Liver (tissue), 8 donors: ENCODE measurements at regions not wholly inside any gene's neighbourhood (a gene's known extent, or its start where the extent isn't known, plus 50 kb on each side); places are given as distances from the start of the nearest gene placed in this dataset.

Experiments used
- DNase-seq: peaks from one replicate; pipeline ENCODE4 v3.0.0-alpha.2; 2017; ENCODE audit warnings: low spot score
- H3K27ac ChIP-seq, 2 donors: one replicate each; pipeline ENCODE4 v1.7.0; 2013; ENCODE audit warnings: inconsistent platforms in 2 of 2, low read length in 2 of 2, control low read depth in 1 of 2, low read depth in 1 of 2, mild to moderate bottlenecking in 1 of 2
- H3K27me3 ChIP-seq, 4 donors: one replicate each; pipeline versions ENCODE4 v1.6.1 to v1.7.0; 2013; ENCODE audit warnings: low read length in 3 of 4, inconsistent platforms in 1 of 4, mild to moderate bottlenecking in 1 of 4, moderate library complexity in 1 of 4; ENCODE audit not compliant: control insufficient read depth in 4 of 4, insufficient read depth in 4 of 4
- H3K36me3 ChIP-seq, 4 donors: one replicate each; pipeline versions ENCODE4 v1.6.1 to v1.7.0; 2013; ENCODE audit warnings: low read length in 3 of 4, mild to moderate bottlenecking in 3 of 4, low read depth in 1 of 4, moderate library complexity in 1 of 4; ENCODE audit not compliant: control insufficient read depth in 4 of 4, insufficient read depth in 3 of 4
- H3K4me1 ChIP-seq, 4 donors: one replicate each; pipeline versions ENCODE4 v1.6.1 to v1.7.0; 2013; ENCODE audit warnings: low read length in 3 of 4, mild to moderate bottlenecking in 3 of 4, moderate library complexity in 1 of 4; ENCODE audit not compliant: control insufficient read depth in 4 of 4, insufficient read depth in 4 of 4
- H3K4me3 ChIP-seq, 3 donors: one replicate each; pipeline versions ENCODE4 v1.6.1 to v1.7.0; 2013; ENCODE audit warnings: low read length in 3 of 3, control low read depth in 1 of 3, low read depth in 1 of 3, mild to moderate bottlenecking in 1 of 3
- H3K9ac ChIP-seq, 2 donors: one replicate each; pipeline ENCODE4 v1.7.0; 2013; ENCODE audit warnings: low read length in 2 of 2, mild to moderate bottlenecking in 2 of 2, moderate library complexity in 2 of 2, control low read depth in 1 of 2, low read depth in 1 of 2
- H3K9me3 ChIP-seq, 4 donors: one replicate each; pipeline versions ENCODE4 v1.6.1 to v1.7.0; 2013; ENCODE audit warnings: low read length in 3 of 4; ENCODE audit not compliant: control insufficient read depth in 4 of 4
- ATF3 ChIP-seq: IDR thresholded peaks from 2 replicates; pipeline ENCODE4 v1.6.1; 2016; ENCODE audit warnings: antibody characterized with exemption
- CTCF ChIP-seq: fragments of 150-350 bp; IDR thresholded peaks from 2 replicates; pipeline ENCODE4 v1.5.1; 2017; ENCODE audit warnings: improper control_type of control experiment, low read depth, low read length; ENCODE audit not compliant: missing input control
- EGR1 ChIP-seq, 2 donors: IDR thresholded peaks; 2 replicates each; pipeline ENCODE4 v1.6.1; 2016 to 2018; ENCODE audit warnings: antibody characterized with exemption in 2 of 2, low read depth in 2 of 2
- FOXA1 ChIP-seq: IDR thresholded peaks from 2 replicates; pipeline ENCODE4 v1.6.1; 2016; ENCODE audit warnings: antibody characterized with exemption
- FOXA2 ChIP-seq: IDR thresholded peaks from 2 replicates; pipeline ENCODE4 v1.6.1; 2016; ENCODE audit warnings: antibody characterized with exemption
- GABPA ChIP-seq, 2 donors: IDR thresholded peaks in 1 of 2; conservative IDR thresholded peaks in 1 of 2; 2 replicates each; pipeline ENCODE4 v1.6.1; 2016; ENCODE audit warnings: antibody characterized with exemption in 2 of 2, mild to moderate bottlenecking in 1 of 2, moderate library complexity in 1 of 2
- HNF4A ChIP-seq, 2 donors: conservative IDR thresholded peaks; 2 replicates each; pipeline ENCODE4 v1.6.1; 2016; ENCODE audit warnings: antibody characterized with exemption in 2 of 2, mild to moderate bottlenecking in 2 of 2
- HNF4G ChIP-seq: IDR thresholded peaks from 2 replicates; pipeline ENCODE4 v1.6.1; 2016; ENCODE audit warnings: antibody characterized with exemption
- JUND ChIP-seq, 2 donors: IDR thresholded peaks; 2 replicates each; pipeline ENCODE4 v1.6.1; 2016; ENCODE audit warnings: antibody characterized with exemption in 2 of 2
- MAX ChIP-seq: IDR thresholded peaks from 2 replicates; pipeline ENCODE4 v1.6.1; 2016; ENCODE audit warnings: antibody characterized with exemption
- NR2F2 ChIP-seq: IDR thresholded peaks from 2 replicates; pipeline ENCODE4 v1.6.1; 2016; ENCODE audit warnings: antibody characterized with exemption
- RAD21 ChIP-seq, 2 donors: IDR thresholded peaks; 2 replicates each; pipeline ENCODE4 v1.6.1; 2016; ENCODE audit warnings: antibody characterized with exemption in 2 of 2, mild to moderate bottlenecking in 2 of 2
- REST ChIP-seq: IDR thresholded peaks from 2 replicates; pipeline ENCODE4 v1.6.1; 2016; ENCODE audit warnings: antibody characterized with exemption, mild to moderate bottlenecking
- RXRA ChIP-seq, 2 donors: IDR thresholded peaks; 2 replicates each; pipeline ENCODE4 v1.6.1; 2017 to 2018; ENCODE audit warnings: antibody characterized with exemption in 2 of 2, mild to moderate bottlenecking in 1 of 2
- SP1 ChIP-seq: IDR thresholded peaks from 2 replicates; pipeline ENCODE4 v1.6.1; 2018; ENCODE audit warnings: antibody characterized with exemption, mild to moderate bottlenecking
- TAF1 ChIP-seq: conservative IDR thresholded peaks from 2 replicates; pipeline ENCODE4 v1.6.1; 2016; ENCODE audit warnings: antibody characterized with exemption, mild to moderate bottlenecking
- YY1 ChIP-seq: IDR thresholded peaks from 2 replicates; pipeline ENCODE4 v1.6.1; 2016; ENCODE audit warnings: antibody characterized with exemption, mild to moderate bottlenecking
- ZBTB33 ChIP-seq: IDR thresholded peaks from 2 replicates; pipeline ENCODE4 v1.6.1; 2016; ENCODE audit warnings: antibody characterized with exemption
- WGBS: extraction: QIAGEN DNeasy Blood & Tissue Kit; methylation state at CpG from one replicate; pipeline ENCODE4 v1.1.7; 2013; 5-methylcytosine and 5-hydroxymethylcytosine counted together
- donor health status: healthy.
- donor health status: healthy.
- donor health status: healthy.
- donor health status: healthy.
- donor health status: healthy.

GRCh38 chr13:39132286-39133230 lies 94.3 kb downstream of the NHLRC3 start:
- no peak overlapping the region for H3K27ac ChIP-seq
- TF ChIP-seq NR2F2 (no peak), TAF1 (no peak), ZBTB33 (no peak), FOXA1 (no peak), SP1 (no peak), ATF3 (no peak), EGR1 (IDR thresholded peaks at IDR 0.05; ENCODE audit: low read depth in 2 of 2) (no peak), YY1 (no peak), HNF4G (no peak), REST (no peak), JUND (IDR thresholded peaks at IDR 0.05) (no peak), FOXA2 (no peak), RAD21 (IDR thresholded peaks at IDR 0.05) (no peak), RXRA (IDR thresholded peaks at IDR 0.05) (no peak), MAX (no peak)
- no peaks in the 10 kb centered on the region for H3K4me1 ChIP-seq
- H3K27me3 ChIP-seq, result peaks cover 0 to 2% (median 0%) of the 10 kb centered on the region in 4 donors
- WGBS, result 75% methylated on average over 4 of the region's 4 CpGs
- no peak overlapping the region for H3K9ac ChIP-seq
- DNase-seq, result no peak
- H3K36me3 ChIP-seq, result no peaks in the 10 kb centered on the region
- H3K9me3 ChIP-seq, result no peaks in the 10 kb centered on the region
- no peak overlapping the region for H3K4me3 ChIP-seq

- DNase-seq, result no peak
- no peaks in the 10 kb centered on the region for H3K36me3 ChIP-seq
- H3K27me3 ChIP-seq, result peaks cover 0 to 2% (median 0%) of the 10 kb centered on the region in 4 donors
- 94% methylated on average over 3 of the region's 3 CpGs for WGBS
- H3K9ac ChIP-seq, result no peak overlapping the region
- H3K27ac ChIP-seq, result no peak overlapping the region
- no peak overlapping the region for H3K4me3 ChIP-seq
- TF ChIP-seq FOXA1 (no peak), HNF4A (conservative IDR thresholded peaks at IDR 0.05) (no peak), ZBTB33 (no peak), NR2F2 (no peak), GABPA (IDR thresholded peaks at IDR 0.05 in 1 of 2, conservative IDR thresholded peaks at IDR 0.05 in 1 of 2) (no peak), JUND (IDR thresholded peaks at IDR 0.05) (no peak), HNF4G (no peak), FOXA2 (no peak), EGR1 (IDR thresholded peaks at IDR 0.05; ENCODE audit: low read depth in 2 of 2) (no peak), CTCF (no peak), MAX (no peak), SP1 (no peak), RAD21 (IDR thresholded peaks at IDR 0.05) (no peak), RXRA (IDR thresholded peaks at IDR 0.05) (no peak), TAF1 (no peak), ATF3 (no peak)
- no peaks in the 10 kb centered on the region for H3K4me1 ChIP-seq
- no peaks in the 10 kb centered on the region for H3K9me3 ChIP-seq
Measured at GRCh38 chr13:39133781-39134180, 95.5 kb downstream of the NHLRC3 start.
